ENCODE measurements at regions not wholly inside any gene's neighbourhood (a gene's known extent, or its start where the extent isn't known, plus 50 kb on each side); places are given as distances from the start of the nearest gene placed in this dataset.
"Not testable (repeated sequence)": the region's sequence is repeated elsewhere in the genome, so short reads cannot be mapped to it uniquely, and the experiment has no call there.

GRCh38 chr5:101278011-101278687 lies 375.1 kb upstream of the ST8SIA4 start:
- DNase-seq (ENCODE audit: low read depth in 4 of 4, low spot score in 1 of 4): no peak

- DNase-seq (ENCODE audit: low read depth in 4 of 4, low spot score in 1 of 4): no peak
Measured at GRCh38 chr5:101271945-101272344, 368.9 kb upstream of the ST8SIA4 start.

GRCh38 chr5:101271416-101271815 lies 368.3 kb upstream of the ST8SIA4 start:
- DNase-seq (ENCODE audit: low read depth in 4 of 4, low spot score in 1 of 4): no peak

- DNase-seq (ENCODE audit: low read depth in 4 of 4, low spot score in 1 of 4): no peak
Measured at GRCh38 chr5:101260857-101261256, 357.8 kb upstream of the ST8SIA4 start.

- DNase-seq (ENCODE audit: low read depth in 4 of 4, low spot score in 1 of 4): no peak
Measured at GRCh38 chr5:101253096-101253495, 350.0 kb upstream of the ST8SIA4 start.

GRCh38 chr5:101244621-101245020 lies 341.5 kb upstream of the ST8SIA4 start:
- no peak for DNase-seq (ENCODE audit: low read depth in 4 of 4, low spot score in 1 of 4)

- no peak for DNase-seq (ENCODE audit: low read depth in 4 of 4, low spot score in 1 of 4)
Measured at GRCh38 chr5:101212942-101213514, 309.9 kb upstream of the ST8SIA4 start.

GRCh38 chr5:101206534-101206933 lies 303.5 kb upstream of the ST8SIA4 start:
- DNase-seq (ENCODE audit: low read depth in 4 of 4, low spot score in 1 of 4): no peak

GRCh38 chr5:101205065-101205464 lies 302.0 kb upstream of the ST8SIA4 start:
- DNase-seq (ENCODE audit: low read depth in 4 of 4, low spot score in 1 of 4): not testable (repeated sequence)

- DNase-seq (ENCODE audit: low read depth in 4 of 4, low spot score in 1 of 4): not testable (repeated sequence)
Measured at GRCh38 chr5:101180365-101180764, 277.3 kb upstream of the ST8SIA4 start.

- DNase-seq (ENCODE audit: low read depth in 4 of 4, low spot score in 1 of 4): no peak
Measured at GRCh38 chr5:101176605-101177004, 273.5 kb upstream of the ST8SIA4 start.

- no peak for DNase-seq (ENCODE audit: low read depth in 4 of 4, low spot score in 1 of 4)
Measured at GRCh38 chr5:101174981-101175380, 271.9 kb upstream of the ST8SIA4 start.

- no peak for DNase-seq (ENCODE audit: low read depth in 4 of 4, low spot score in 1 of 4)
Measured at GRCh38 chr5:101163088-101163487, 260.0 kb upstream of the ST8SIA4 start.

- DNase-seq (ENCODE audit: low read depth in 4 of 4, low spot score in 1 of 4): no peak
Measured at GRCh38 chr5:101160002-101160401, 256.9 kb upstream of the ST8SIA4 start.

- DNase-seq (ENCODE audit: low read depth in 4 of 4, low spot score in 1 of 4): no peak
Measured at GRCh38 chr5:101159006-101159405, 255.9 kb upstream of the ST8SIA4 start.

- DNase-seq (ENCODE audit: low read depth in 4 of 4, low spot score in 1 of 4): no peak
Measured at GRCh38 chr5:101153526-101153925, 250.4 kb upstream of the ST8SIA4 start.

- no peak for DNase-seq (ENCODE audit: low read depth in 4 of 4, low spot score in 1 of 4)
Measured at GRCh38 chr5:101143526-101143925, 240.4 kb upstream of the ST8SIA4 start.

- no peak for DNase-seq (ENCODE audit: low read depth in 4 of 4, low spot score in 1 of 4)
Measured at GRCh38 chr5:101142102-101142501, 239.0 kb upstream of the ST8SIA4 start.

- DNase-seq (ENCODE audit: low read depth in 4 of 4, low spot score in 1 of 4): no peak
Measured at GRCh38 chr5:101136454-101136853, 233.4 kb upstream of the ST8SIA4 start.

GRCh38 chr5:101123363-101123762 lies 220.3 kb upstream of the ST8SIA4 start:
- no peak for DNase-seq (ENCODE audit: low read depth in 4 of 4, low spot score in 1 of 4)

GRCh38 chr5:101112645-101113044 lies 209.6 kb upstream of the ST8SIA4 start:
- no peak for DNase-seq (ENCODE audit: low read depth in 4 of 4, low spot score in 1 of 4)

GRCh38 chr5:101103874-101104273 lies 200.8 kb upstream of the ST8SIA4 start:
- DNase-seq (ENCODE audit: low read depth in 4 of 4, low spot score in 1 of 4): no peak

GRCh38 chr5:101102506-101102905 lies 199.4 kb upstream of the ST8SIA4 start:
- no peak for DNase-seq (ENCODE audit: low read depth in 4 of 4, low spot score in 1 of 4)
